ENCODE measurements at regions not wholly inside any gene's neighbourhood (a gene's known extent, or its start where the extent isn't known, plus 50 kb on each side); places are given as distances from the start of the nearest gene placed in this dataset.
"Not testable (repeated sequence)": the region's sequence is repeated elsewhere in the genome, so short reads cannot be mapped to it uniquely, and the experiment has no call there.

GRCh38 chr16:10232757-10233156 is 50.5 kb upstream of the GRIN2A start:
- DNase-seq (ENCODE audit: low read depth in 2 of 2): no peak

- DNase-seq (ENCODE audit: low read depth in 2 of 2): no peak
Observed at GRCh38 chr16:10239640-10240039, 57.4 kb upstream of the GRIN2A start.

- DNase-seq (ENCODE audit: low read depth in 2 of 2): no peak
Observed at GRCh38 chr16:10240854-10241613, 58.8 kb upstream of the GRIN2A start.

GRCh38 chr16:10242097-10242496 is 59.9 kb upstream of the GRIN2A start:
- DNase-seq (ENCODE audit: low read depth in 2 of 2): no peak

GRCh38 chr16:10242916-10243315 is 60.7 kb upstream of the GRIN2A start:
- DNase-seq (ENCODE audit: low read depth in 2 of 2): no peak

GRCh38 chr16:10245002-10245401 is 62.8 kb upstream of the GRIN2A start:
- no peak for DNase-seq (ENCODE audit: low read depth in 2 of 2)

- DNase-seq (ENCODE audit: low read depth in 2 of 2): no peak
Observed at GRCh38 chr16:10250137-10250828, 68.1 kb upstream of the GRIN2A start.

- no peak for DNase-seq (ENCODE audit: low read depth in 2 of 2)
Observed at GRCh38 chr16:10252155-10252554, 69.9 kb upstream of the GRIN2A start.

- no peak for DNase-seq (ENCODE audit: low read depth in 2 of 2)
Observed at GRCh38 chr16:10253409-10253808, 71.2 kb upstream of the GRIN2A start.

GRCh38 chr16:10255728-10256127 is 73.5 kb upstream of the GRIN2A start:
- no peak for DNase-seq (ENCODE audit: low read depth in 2 of 2)

GRCh38 chr16:10256784-10257641 is 74.8 kb upstream of the GRIN2A start:
- DNase-seq (ENCODE audit: low read depth in 2 of 2): no peak

GRCh38 chr16:10257642-10258251 is 75.5 kb upstream of the GRIN2A start:
- DNase-seq (ENCODE audit: low read depth in 2 of 2): not testable (repeated sequence)

GRCh38 chr16:10258930-10259603 is 76.8 kb upstream of the GRIN2A start:
- not testable (repeated sequence) for DNase-seq (ENCODE audit: low read depth in 2 of 2)

GRCh38 chr16:10261077-10261476 is 78.8 kb upstream of the GRIN2A start:
- DNase-seq (ENCODE audit: low read depth in 2 of 2): no peak

GRCh38 chr16:10261526-10261925 is 79.3 kb upstream of the GRIN2A start:
- not testable (repeated sequence) for DNase-seq (ENCODE audit: low read depth in 2 of 2)

GRCh38 chr16:10262377-10263132 is 80.3 kb upstream of the GRIN2A start:
- no peak for DNase-seq (ENCODE audit: low read depth in 2 of 2)

GRCh38 chr16:10265770-10266615 is 83.8 kb upstream of the GRIN2A start:
- no peak for DNase-seq (ENCODE audit: low read depth in 2 of 2)

- DNase-seq (ENCODE audit: low read depth in 2 of 2): peak; percentile 23 to 31
Observed at GRCh38 chr16:10266809-10267208, 84.6 kb upstream of the GRIN2A start.

- DNase-seq (ENCODE audit: low read depth in 2 of 2): no peak
Observed at GRCh38 chr16:10269632-10270031, 87.4 kb upstream of the GRIN2A start.
